ENCODE measurements at regions not wholly inside any gene's neighbourhood (a gene's known extent, or its start where the extent isn't known, plus 50 kb on each side); places are given as distances from the start of the nearest gene placed in this dataset.

- TF ChIP-seq CTCF (IDR thresholded peaks at IDR 0.05) = no peak
These were observed 141.7 kb upstream of the SEMA3A start for GRCh38 chr7:84336303-84336702.

GRCh38 chr7:84331616-84332015 lies 137.0 kb upstream of the SEMA3A start:
- TF ChIP-seq CTCF (IDR thresholded peaks at IDR 0.05) = no peak

- no peak for TF ChIP-seq CTCF (IDR thresholded peaks at IDR 0.05)
These were observed 134.0 kb upstream of the SEMA3A start for GRCh38 chr7:84328571-84328970.

DNA sequence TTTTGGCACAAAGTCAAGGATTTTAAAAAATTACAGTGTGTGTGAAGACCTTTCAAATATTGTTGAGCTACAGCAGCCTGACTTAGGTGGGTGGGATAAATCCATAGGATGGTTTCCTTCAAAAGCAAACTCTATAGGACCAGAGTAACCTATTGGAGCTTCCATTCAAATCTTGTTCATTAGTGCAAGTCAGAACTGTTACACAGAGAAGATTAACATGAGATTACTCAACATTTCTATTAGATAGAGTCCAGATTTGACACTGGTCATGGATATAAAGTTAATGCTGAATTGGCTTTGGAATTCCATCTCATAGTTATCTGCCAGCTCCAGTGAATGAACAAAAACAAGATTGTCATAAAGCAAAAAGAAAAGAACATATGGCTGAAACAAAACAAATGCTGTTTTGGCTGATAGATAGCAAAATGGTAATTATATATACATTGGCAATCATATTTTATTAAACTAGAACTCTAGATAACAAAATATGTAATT lies 129.6 kb upstream of the SEMA3A start:
- TF ChIP-seq CTCF (IDR thresholded peaks at IDR 0.05) = no peak

DNA sequence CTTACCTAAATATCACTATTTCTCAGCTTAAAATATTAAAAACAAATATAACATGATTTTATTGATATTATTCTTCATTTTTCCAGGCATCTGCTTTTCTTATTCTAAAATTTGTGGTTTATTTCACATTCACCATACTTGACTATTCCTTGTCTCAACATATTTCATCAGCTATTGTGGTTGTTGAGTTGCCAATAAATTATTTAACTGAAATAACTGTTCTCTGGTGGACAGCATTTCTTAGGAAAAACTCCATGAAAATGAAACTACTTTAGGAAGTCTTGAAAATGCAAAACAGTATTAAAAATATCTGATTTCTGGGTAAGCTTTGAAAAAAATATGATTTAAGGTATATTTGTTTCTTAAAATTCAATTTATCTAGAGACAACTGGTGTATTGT lies 122.9 kb upstream of the SEMA3A start:
- TF ChIP-seq CTCF (IDR thresholded peaks at IDR 0.05) = no peak

GRCh38 chr7:84314263-84314662 lies 119.7 kb upstream of the SEMA3A start:
- TF ChIP-seq CTCF (IDR thresholded peaks at IDR 0.05) = no peak

DNA sequence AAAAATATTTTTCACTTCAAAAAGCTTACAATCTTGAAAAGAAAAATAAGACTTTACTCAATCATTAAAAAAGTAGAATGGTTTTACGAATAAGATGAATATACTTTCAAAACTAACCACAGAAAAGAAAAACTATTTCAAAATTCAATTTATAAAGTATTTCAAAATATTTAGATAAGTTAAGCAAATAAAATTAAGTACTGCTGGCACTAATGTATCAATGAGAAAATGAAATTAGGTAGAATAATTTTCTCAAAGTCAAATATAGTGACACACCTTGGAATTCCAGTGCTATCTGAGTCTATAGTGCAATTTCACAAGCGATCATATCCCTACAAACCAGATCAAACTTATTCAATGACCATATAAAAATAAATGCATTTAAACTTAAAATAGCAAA lies 109.8 kb upstream of the SEMA3A start:
- TF ChIP-seq CTCF (IDR thresholded peaks at IDR 0.05) = no peak

DNA sequence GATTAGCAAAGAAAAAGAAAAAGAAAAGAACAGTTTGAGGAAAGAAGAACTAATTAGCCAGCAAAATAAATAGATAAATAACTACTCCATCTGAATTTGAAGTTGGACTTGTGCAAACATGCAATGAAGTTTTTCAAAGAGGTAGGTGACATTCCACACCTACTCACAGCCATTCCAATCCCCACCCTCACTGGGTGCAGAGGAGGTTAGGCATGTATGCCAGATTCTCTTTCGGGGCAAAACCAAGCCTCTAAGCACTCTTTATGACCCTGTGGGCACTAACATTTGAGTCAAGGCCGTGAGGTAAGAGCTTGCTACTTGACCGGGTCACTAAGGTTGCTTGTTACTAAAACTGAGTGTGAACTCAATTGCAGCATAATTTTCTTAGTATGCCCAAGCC lies 108.4 kb upstream of the SEMA3A start:
- TF ChIP-seq CTCF (IDR thresholded peaks at IDR 0.05) = no peak
